ENCODE measurements at regions not wholly inside any gene's neighbourhood (a gene's known extent, or its start where the extent isn't known, plus 50 kb on each side); places are given as distances from the start of the nearest gene placed in this dataset.

DNA sequence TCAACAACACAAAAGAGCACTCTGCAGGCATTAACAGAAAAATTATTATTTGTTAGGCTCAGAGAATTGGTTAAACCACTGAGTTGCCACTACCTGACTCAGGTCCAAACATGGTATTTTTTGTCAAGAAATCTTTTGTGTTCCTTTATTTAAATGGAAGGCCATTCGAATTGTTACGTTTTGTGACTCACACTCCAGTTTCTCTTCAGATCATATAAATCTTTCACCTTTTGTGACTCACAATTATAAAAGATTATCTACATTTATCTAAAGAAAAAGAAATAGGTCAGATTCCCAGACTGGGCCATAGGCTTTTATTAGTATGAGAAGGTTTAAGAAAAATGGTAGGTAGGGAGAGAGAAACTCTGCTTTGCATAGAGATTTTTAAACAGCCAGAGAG lies 669.8 kb downstream of the GALC start:
- TF ChIP-seq, protein P1, sequence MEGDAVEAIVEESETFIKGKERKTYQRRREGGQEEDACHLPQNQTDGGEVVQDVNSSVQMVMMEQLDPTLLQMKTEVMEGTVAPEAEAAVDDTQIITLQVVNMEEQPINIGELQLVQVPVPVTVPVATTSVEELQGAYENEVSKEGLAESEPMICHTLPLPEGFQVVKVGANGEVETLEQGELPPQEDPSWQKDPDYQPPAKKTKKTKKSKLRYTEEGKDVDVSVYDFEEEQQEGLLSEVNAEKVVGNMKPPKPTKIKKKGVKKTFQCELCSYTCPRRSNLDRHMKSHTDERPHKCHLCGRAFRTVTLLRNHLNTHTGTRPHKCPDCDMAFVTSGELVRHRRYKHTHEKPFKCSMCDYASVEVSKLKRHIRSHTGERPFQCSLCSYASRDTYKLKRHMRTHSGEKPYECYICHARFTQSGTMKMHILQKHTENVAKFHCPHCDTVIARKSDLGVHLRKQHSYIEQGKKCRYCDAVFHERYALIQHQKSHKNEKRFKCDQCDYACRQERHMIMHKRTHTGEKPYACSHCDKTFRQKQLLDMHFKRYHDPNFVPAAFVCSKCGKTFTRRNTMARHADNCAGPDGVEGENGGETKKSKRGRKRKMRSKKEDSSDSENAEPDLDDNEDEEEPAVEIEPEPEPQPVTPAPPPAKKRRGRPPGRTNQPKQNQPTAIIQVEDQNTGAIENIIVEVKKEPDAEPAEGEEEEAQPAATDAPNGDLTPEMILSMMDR (IDR thresholded peaks at IDR 0.05) = no peak
- TF ChIP-seq POLR2A (IDR thresholded peaks at IDR 0.05) = no peak

Measured in body of pancreas (tissue), 4 donors.